ENCODE measurements at regions not wholly inside any gene's neighbourhood (a gene's known extent, or its start where the extent isn't known, plus 50 kb on each side); places are given as distances from the start of the nearest gene placed in this dataset.

GRCh38 chr4:26082565-26082964 is 168.5 kb downstream of the SMIM20 start:
- TF ChIP-seq CTCF (IDR thresholded peaks at IDR 0.05; ENCODE audit: poor library complexity) (no peak), EZH2 (IDR thresholded peaks at IDR 0.05; ENCODE audit: borderline replicate concordance) (no peak)

Measured in hepatocyte (in vitro differentiated cells).